ENCODE measurements at regions not wholly inside any gene's neighbourhood (a gene's known extent, or its start where the extent isn't known, plus 50 kb on each side); places are given as distances from the start of the nearest gene placed in this dataset.

DNA sequence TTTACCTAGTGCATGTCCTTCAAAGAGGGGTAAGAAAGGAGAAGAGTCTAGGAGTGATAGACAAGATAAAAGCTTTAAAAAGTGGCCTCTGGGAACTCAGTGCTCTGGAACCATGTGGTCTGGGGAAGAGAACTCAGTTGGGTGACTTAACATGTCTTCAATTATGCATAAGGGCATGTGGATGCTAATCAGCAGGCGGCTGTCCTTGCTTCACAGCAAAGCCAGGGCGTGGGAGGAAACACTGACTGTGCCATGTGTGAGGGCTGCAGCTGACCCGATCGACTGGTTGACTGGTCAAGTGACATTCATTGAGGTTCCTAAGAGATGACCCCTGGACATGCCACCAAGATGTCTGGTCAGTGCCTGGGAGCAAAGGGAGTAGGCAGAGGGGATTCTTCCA lies 1053.8 kb downstream of the BCL11B start:
- Histone ChIP-seq H3K9ac (replicated peaks; ENCODE audit: extremely low read depth, insufficient read depth, low read length) (no peak overlapping the region), H3K36me3 (ENCODE audit: control insufficient read depth in 2 of 2, extremely low read depth in 1 of 2, insufficient read depth in 2 of 2, low read length in 2 of 2) (no peaks in the 10 kb centered on the region), H3K27me3 (ENCODE audit: control insufficient read depth in 2 of 2, insufficient read depth in 2 of 2, low read length in 2 of 2) (no peaks in the 10 kb centered on the region), H4K20me1 (replicated peaks; ENCODE audit: control insufficient read depth, extremely low read depth, insufficient read depth, low read length) (no peaks in the 10 kb centered on the region), H3K9me1 (replicated peaks; ENCODE audit: control insufficient read depth, extremely low read depth, insufficient read depth, low read length) (no peaks in the 10 kb centered on the region), H3K79me2 (ENCODE audit: control insufficient read depth, insufficient read depth, low read length) (no peaks in the 10 kb centered on the region), H2AFZ (ENCODE audit: low read depth, low read length) (no peak overlapping the region), H3K4me2 (ENCODE audit: insufficient read depth, low read length) (no peak overlapping the region), H3K4me3 (replicated peaks in 1 of 3; ENCODE audit: insufficient read depth in 1 of 3, low read depth in 1 of 3, low read length in 3 of 3) (no peak overlapping the region), H3K27ac (ENCODE audit: insufficient read depth, low read depth, low read length) (no peak overlapping the region), H3K4me1 (ENCODE audit: control insufficient read depth, extremely low read depth, insufficient read depth, low read length) (no peaks in the 10 kb centered on the region), H3K9me3 (replicated peaks; ENCODE audit: control insufficient read depth, insufficient read depth, low read length) (peaks cover 2% of the 10 kb centered on the region)
- dilution Hi-C loops (cut with MboI; ENCODE audit: extremely low pct_ligation_motif_present, low sequenced_read_pairs) (no loop called here), intact Hi-C loops (cut with micrococcal nuclease) (no loop called here)
- TF ChIP-seq POLR2A (IDR thresholded peaks at IDR 0.05; ENCODE audit: low read depth, low read length) (no peak), MYC (IDR thresholded peaks at IDR 0.05; ENCODE audit: low read depth, low read length) (no peak), GATA2 (IDR thresholded peaks at IDR 0.05; ENCODE audit: insufficient read depth, insufficient read length, low read depth, low read length) (no peak), JUN (IDR thresholded peaks at IDR 0.05; ENCODE audit: borderline replicate concordance, insufficient read depth, insufficient read length, low read depth) (no peak), POLR2AphosphoS5 (IDR thresholded peaks at IDR 0.05; ENCODE audit: insufficient read depth, low read depth, low read length) (no peak), EZH2 (IDR thresholded peaks at IDR 0.05; ENCODE audit: borderline replicate concordance, low read depth, low read length, severe bottlenecking) (no peak), FOS (IDR thresholded peaks at IDR 0.05; ENCODE audit: borderline replicate concordance, insufficient read depth, low read length) (no peak)
- TF ChIP-seq, protein P1, sequence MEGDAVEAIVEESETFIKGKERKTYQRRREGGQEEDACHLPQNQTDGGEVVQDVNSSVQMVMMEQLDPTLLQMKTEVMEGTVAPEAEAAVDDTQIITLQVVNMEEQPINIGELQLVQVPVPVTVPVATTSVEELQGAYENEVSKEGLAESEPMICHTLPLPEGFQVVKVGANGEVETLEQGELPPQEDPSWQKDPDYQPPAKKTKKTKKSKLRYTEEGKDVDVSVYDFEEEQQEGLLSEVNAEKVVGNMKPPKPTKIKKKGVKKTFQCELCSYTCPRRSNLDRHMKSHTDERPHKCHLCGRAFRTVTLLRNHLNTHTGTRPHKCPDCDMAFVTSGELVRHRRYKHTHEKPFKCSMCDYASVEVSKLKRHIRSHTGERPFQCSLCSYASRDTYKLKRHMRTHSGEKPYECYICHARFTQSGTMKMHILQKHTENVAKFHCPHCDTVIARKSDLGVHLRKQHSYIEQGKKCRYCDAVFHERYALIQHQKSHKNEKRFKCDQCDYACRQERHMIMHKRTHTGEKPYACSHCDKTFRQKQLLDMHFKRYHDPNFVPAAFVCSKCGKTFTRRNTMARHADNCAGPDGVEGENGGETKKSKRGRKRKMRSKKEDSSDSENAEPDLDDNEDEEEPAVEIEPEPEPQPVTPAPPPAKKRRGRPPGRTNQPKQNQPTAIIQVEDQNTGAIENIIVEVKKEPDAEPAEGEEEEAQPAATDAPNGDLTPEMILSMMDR (IDR thresholded peaks at IDR 0.05; ENCODE audit: extremely low read depth in 1 of 2, insufficient read depth in 1 of 2, low read depth in 1 of 2, low read length in 2 of 2) = no peak
- TF ChIP-seq, protein P2, sequence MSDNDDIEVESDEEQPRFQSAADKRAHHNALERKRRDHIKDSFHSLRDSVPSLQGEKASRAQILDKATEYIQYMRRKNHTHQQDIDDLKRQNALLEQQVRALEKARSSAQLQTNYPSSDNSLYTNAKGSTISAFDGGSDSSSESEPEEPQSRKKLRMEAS (IDR thresholded peaks at IDR 0.05; ENCODE audit: insufficient read depth, insufficient read length) = no peak
- no peak for DNase-seq (ENCODE audit: low read depth, low spot score)
- POLR2A ChIA-PET = no interaction called here
- no TSS peak for BruUV-seq (replicated peaks)
- CTCF ChIA-PET = no interaction called here
- FAIRE-seq = no peak
